ENCODE measurements at regions not wholly inside any gene's neighbourhood (a gene's known extent, or its start where the extent isn't known, plus 50 kb on each side); places are given as distances from the start of the nearest gene placed in this dataset.

DNA sequence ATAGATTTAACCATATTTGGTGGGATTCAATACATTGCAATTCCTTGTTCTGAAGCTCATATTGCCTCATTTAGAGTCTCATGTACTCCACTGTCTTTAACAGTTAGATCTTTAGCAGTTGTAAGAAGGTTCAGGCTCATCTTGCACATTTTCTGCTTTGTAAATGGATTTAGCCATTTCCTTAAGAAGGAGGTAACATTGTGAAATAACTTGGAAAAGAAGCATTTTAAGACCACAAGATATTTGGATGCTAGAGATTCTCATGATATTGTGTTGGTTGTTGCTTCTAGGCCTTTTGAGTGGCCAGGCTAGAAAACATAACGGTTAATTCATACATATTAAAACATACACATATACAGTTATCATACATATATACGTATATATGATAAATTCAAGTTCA, 445.8 kb upstream of the NXPH2 start:
- no peak for DNase-seq (ENCODE audit: low read depth, low spot score)
- Histone ChIP-seq H3K27ac (ENCODE audit: low read depth, low read length) (no peak overlapping the region), H3K4me3 (ENCODE audit: low read depth, low read length) (no peak overlapping the region), H3K9me3 (ENCODE audit: control insufficient read depth, insufficient read depth, low read length) (peaks cover 6% of the 10 kb centered on the region; the same call in 1 of the 2 replicates), H3K27me3 (ENCODE audit: control insufficient read depth, insufficient read depth, low read length) (no peaks in the 10 kb centered on the region)
- ChIA-PET CTCF (no interaction called here), POLR2A (no interaction called here)
- no peak for TF ChIP-seq CTCF (IDR thresholded peaks at IDR 0.05; ENCODE audit: low read depth, low read length)

- TF ChIP-seq CTCF (IDR thresholded peaks at IDR 0.05; ENCODE audit: low read depth, low read length): no peak
- Histone ChIP-seq H3K27me3 (ENCODE audit: control insufficient read depth, insufficient read depth, low read length) (no peaks in the 10 kb centered on the region), H3K4me3 (ENCODE audit: low read depth, low read length) (no peak overlapping the region), H3K27ac (ENCODE audit: low read depth, low read length) (no peak overlapping the region), H3K9me3 (ENCODE audit: control insufficient read depth, insufficient read depth, low read length) (peaks cover 2% of the 10 kb centered on the region; the same call in 1 of the 2 replicates)
- CTCF ChIA-PET: no interaction called here
- no peak for DNase-seq (ENCODE audit: low read depth, low spot score)
- POLR2A ChIA-PET: no interaction called here
Observed at GRCh38 chr2:139218181-139218580, 438.0 kb upstream of the NXPH2 start.

- DNase-seq (ENCODE audit: low read depth, low spot score): no peak
- Histone ChIP-seq H3K27me3 (ENCODE audit: control insufficient read depth, insufficient read depth, low read length) (no peaks in the 10 kb centered on the region), H3K4me3 (ENCODE audit: low read depth, low read length) (no peak overlapping the region), H3K27ac (ENCODE audit: low read depth, low read length) (no peak overlapping the region), H3K9me3 (ENCODE audit: control insufficient read depth, insufficient read depth, low read length) (peaks cover 5% of the 10 kb centered on the region; the same call in 1 of the 2 replicates)
- POLR2A ChIA-PET: no interaction called here
- CTCF ChIA-PET: no interaction called here
- no peak for TF ChIP-seq CTCF (IDR thresholded peaks at IDR 0.05; ENCODE audit: low read depth, low read length)
Observed at GRCh38 chr2:139217641-139218040, 437.5 kb upstream of the NXPH2 start.

GRCh38 chr2:139216435-139216834, 436.2 kb upstream of the NXPH2 start:
- ChIA-PET CTCF (no interaction called here), POLR2A (no interaction called here)
- Histone ChIP-seq H3K9me3 (ENCODE audit: control insufficient read depth, insufficient read depth, low read length) (peaks cover 5% of the 10 kb centered on the region; the same call in 1 of the 2 replicates), H3K27ac (ENCODE audit: low read depth, low read length) (no peak overlapping the region), H3K27me3 (ENCODE audit: control insufficient read depth, insufficient read depth, low read length) (no peaks in the 10 kb centered on the region), H3K4me3 (ENCODE audit: low read depth, low read length) (no peak overlapping the region)
- TF ChIP-seq CTCF (IDR thresholded peaks at IDR 0.05; ENCODE audit: low read depth, low read length): no peak
- DNase-seq (ENCODE audit: low read depth, low spot score): no peak

GRCh38 chr2:139214801-139215200, 434.6 kb upstream of the NXPH2 start:
- CTCF ChIA-PET: no interaction called here
- H3K9me3 ChIP-seq (ENCODE audit: control insufficient read depth, insufficient read depth, low read length): peaks cover 5% of the 10 kb centered on the region
- no peak for DNase-seq (ENCODE audit: low read depth, low spot score)
- POLR2A ChIA-PET: no interaction called here
- no peak overlapping the region for H3K27ac ChIP-seq (ENCODE audit: low read depth, low read length)
- TF ChIP-seq CTCF (IDR thresholded peaks at IDR 0.05; ENCODE audit: low read depth, low read length): no peak
- no peaks in the 10 kb centered on the region for H3K27me3 ChIP-seq (ENCODE audit: control insufficient read depth, insufficient read depth, low read length)
- H3K4me3 ChIP-seq (ENCODE audit: low read depth, low read length): no peak overlapping the region
